HG03442 (cell line): ENCODE measurements at regions not wholly inside any gene's neighbourhood (a gene's known extent, or its start where the extent isn't known, plus 50 kb on each side); places are given as distances from the start of the nearest gene placed in this dataset.

ENCODE experiments used
- ATAC-seq: cut with Tn5 transposase; IDR thresholded peaks from one replicate; pipeline ENCODE4 v1.9.1; 2021; ENCODE audit warnings: mild to moderate bottlenecking, moderate library complexity; ENCODE audit not compliant: unreplicated experiment

DNA sequence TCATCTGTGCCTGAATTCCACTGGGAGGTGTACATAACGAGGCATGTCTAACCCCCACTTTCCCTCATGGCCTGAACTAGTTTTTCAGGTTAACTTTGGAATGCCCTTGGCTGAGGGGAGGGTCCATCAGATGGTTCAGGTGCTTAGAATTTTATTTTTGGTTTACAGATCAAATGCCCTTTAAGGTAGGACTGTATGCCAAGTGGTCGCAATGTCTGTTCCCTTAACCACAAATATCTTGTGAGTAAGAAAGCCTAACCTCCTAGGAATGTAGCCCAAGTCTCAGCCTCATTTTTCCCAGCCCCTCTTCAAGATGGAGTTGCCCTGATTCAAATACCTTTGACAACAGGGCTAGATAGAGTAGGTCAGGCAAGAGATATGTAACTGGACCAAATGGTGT is 78.4 kb downstream of the RNASET2 start:
- ATAC-seq = no peak

- no peak for ATAC-seq
These were observed 79.0 kb downstream of the RNASET2 start for GRCh38 chr6:166877349-166877748.

DNA sequence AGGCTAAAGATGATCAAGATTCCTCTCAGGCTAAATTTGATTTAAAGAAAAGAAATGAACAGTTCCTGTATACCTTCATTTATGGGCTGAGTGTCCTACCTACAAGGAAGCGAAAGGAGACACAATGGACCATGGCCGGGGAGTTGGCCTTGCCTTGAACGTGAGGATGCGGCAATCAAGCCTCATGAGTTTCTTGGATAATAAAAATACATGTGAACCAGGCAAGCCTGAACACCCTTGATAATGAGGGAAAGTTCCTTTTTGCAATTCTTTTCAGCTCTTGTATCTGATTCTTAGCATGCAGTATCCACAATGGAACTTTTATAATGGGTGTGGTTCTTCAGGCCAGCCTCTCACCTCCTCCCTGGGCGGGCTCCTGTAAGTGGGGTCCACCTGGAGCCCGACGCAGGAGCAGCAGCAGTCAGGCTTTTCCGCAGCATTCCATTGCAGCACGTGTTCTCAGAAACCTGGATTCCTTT is 83.8 kb downstream of the RNASET2 start:
- no peak for ATAC-seq

DNA sequence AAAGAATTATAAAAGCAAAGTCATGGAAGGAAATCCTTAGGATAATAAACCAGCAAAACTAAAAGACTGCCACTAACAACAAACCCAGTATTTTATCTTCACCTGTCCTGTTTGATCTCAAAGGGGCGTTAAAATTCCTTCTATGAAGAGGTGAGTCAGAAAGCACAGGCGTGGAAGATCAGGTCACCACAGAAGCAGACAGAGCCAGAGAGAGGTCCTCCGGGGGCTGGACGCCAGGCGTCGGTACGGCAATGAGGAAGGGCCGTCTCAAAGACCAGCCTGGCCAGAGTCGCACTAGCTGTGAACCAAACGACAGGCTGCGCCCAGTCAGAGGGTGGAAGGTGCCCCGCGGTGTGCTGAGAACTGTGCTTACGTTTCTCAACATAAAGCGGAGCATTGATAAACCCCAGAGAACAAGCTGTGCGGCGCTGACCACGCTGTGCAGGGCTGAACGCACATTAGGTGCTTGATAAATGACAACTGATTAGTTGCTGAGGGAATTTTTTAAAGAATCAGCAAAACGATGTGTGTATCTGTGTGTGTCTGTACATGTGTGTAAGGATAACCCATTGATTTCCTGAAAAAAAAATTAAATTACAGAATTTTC is 85.6 kb downstream of the RNASET2 start:
- no peak for ATAC-seq

DNA sequence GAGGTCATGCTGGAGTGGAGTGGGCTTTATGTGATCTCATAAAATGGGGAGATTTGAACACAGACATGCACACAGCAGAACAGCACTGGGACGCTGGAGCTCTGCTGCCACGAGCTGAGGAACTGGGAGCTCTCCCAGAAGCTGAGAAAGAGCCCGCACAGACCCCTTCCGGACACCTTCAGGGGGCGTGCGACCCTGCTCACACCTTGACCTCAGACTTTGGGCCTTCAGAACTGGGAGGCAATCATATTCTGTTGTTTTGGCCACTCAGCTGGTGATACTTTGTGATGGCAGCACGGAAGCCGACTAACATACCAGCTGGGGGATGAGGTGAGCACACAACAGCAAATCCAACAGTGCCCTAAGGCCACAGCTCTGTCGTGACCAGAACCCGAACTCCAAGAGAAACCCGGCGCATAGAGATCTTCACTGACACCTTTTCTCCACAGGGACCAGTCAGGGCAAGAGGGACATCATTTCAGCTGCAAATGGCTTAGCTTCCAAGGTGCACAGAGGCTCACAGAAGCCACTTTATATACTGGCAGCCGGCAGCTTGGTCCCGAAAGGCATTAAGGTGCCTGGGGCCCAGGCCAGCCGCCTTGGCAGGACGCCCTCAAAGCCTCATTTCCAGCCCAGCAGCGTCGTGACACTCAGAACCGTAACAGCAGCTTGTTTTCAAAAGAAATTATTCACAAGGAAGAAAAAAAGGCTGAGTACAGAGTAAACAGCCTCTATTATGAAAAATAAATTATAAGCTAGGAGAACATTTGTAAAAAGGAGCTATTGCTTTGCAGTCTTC is 89.3 kb downstream of the RNASET2 start:
- ATAC-seq = no peak

DNA sequence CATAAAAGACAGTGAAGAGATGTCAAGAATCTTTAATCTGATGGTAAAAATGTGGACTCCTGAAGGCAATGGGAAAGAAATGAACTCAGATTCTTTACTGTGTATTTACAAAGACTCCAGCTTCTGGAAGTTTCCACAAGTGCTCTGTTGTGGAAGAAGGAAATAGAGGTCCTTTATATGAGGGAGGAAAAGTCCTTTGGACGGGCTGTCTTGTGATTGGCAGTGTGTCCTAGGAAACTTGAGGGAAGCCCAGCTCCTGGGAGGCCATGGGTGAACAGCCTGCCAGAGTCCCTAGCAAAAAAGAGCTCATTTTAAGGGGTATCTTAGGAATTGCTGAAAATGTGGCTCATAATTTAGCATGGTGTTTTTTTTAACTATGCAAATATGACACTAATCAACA is 92.0 kb downstream of the RNASET2 start:
- no peak for ATAC-seq

GRCh38 chr6:166862978-166863530 is 93.3 kb downstream of the RNASET2 start:
- ATAC-seq = no peak

DNA sequence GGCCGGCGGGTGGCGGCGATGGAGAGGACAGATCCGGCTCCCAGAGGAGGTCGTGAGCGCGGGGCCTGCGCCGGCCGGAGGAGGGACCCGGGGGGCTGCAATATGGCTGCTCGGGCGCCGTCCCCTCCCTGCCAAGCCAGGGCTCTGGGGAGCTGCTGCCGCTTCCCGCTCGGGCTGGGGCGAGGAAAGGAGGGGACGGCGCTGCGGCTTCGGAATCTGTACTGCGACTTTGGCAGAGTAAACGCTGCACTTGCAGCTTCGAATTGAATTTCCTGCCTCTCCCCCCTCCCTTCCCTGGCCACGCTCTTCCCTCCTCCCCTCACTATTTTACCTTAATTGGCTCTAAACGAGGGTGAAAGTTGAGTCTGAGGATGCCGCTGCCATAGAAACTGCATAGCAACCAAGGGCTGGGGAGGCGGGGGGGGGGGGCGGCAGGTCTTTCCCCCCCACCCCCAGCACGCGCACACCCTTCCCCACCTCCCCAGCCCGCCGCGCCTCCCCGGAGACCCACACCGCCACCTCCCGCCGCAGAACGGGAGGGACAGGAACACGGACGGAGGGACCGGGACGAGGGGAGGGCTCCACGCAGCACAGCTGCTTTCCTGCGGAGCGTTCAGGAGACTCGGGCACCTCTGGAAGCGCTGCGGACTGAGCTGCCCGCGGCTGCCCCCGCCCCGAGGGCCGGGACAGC is 93.9 kb downstream of the RNASET2 start:
- no peak for ATAC-seq

GRCh38 chr6:166861961-166862286 is 94.4 kb downstream of the RNASET2 start:
- no peak for ATAC-seq

GRCh38 chr6:166861304-166861703 is 95.0 kb downstream of the RNASET2 start:
- ATAC-seq = no peak

- ATAC-seq = no peak
These were observed 96.0 kb downstream of the RNASET2 start for GRCh38 chr6:166860392-166860791.

DNA sequence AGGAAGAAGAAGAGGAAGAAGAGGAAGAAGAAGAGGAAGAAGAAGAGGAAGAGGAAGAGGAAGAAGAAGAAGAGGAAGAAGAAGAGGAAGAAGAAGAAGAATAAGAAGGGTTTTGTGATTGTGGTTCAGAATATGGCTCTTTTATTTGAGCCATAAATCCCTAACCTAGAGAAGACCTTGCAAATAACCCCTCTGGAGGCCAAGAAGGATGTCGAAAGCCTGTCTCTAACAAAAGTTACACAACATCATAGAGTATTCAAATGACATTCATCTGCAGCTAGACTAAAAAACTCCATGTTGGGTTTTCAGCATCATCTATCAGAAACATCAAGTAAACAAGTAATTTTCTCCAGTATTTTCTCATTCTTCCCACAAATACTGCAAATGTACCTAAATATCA is 100.9 kb downstream of the RNASET2 start:
- no peak for ATAC-seq

GRCh38 chr6:166853371-166854325 is 102.7 kb downstream of the RNASET2 start:
- no peak for ATAC-seq

- ATAC-seq = no peak
These were observed 103.8 kb downstream of the RNASET2 start for GRCh38 chr6:166852451-166852975.

GRCh38 chr6:166851911-166852310 is 104.4 kb downstream of the RNASET2 start:
- no peak for ATAC-seq

- no peak for ATAC-seq
These were observed 104.9 kb downstream of the RNASET2 start for GRCh38 chr6:166851426-166851825.

GRCh38 chr6:166850677-166851076 is 105.7 kb downstream of the RNASET2 start:
- no peak for ATAC-seq

- no peak for ATAC-seq
These were observed 106.6 kb downstream of the RNASET2 start for GRCh38 chr6:166849749-166850183.

DNA sequence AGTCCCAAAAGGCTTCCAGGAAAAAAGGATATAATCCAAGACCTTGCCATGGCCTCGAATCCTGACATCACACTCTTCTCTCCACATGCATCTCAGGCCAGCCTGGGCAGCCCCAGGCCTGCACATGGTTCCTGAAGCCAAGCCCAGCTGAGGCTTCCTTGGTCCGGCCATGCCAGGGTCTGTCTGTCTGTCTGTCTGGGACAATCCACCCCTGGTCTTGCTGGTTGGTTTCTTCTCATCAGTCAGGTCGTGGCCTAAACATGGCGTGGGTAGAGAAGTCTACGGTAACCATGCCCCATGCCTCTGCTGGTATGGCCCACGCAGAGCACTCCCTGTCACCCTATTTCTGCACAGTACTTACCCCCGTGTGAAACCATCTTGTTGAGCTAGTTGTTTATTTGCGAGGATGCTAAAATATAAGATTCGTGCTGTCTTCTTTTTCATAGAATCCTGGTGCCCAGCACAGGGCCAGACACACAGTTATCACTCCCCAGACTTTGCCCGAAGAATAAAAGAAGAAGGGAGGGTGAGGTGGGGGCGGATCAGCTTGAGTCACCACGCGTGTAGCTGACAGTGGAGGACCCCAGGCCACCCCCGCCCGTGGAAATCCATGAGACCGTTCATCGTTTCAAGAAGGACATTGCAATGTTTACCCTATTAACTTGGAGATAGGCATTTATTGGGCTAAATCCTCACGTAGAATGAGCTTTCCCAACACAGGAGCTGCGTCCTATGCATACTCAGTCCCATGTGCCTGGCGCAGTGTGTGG is 107.2 kb downstream of the RNASET2 start:
- no peak for ATAC-seq
